ENCODE measurements at regions not wholly inside any gene's neighbourhood (a gene's known extent, or its start where the extent isn't known, plus 50 kb on each side); places are given as distances from the start of the nearest gene placed in this dataset.
"Not testable (repeated sequence)": the region's sequence is repeated elsewhere in the genome, so short reads cannot be mapped to it uniquely, and the experiment has no call there.

DNA sequence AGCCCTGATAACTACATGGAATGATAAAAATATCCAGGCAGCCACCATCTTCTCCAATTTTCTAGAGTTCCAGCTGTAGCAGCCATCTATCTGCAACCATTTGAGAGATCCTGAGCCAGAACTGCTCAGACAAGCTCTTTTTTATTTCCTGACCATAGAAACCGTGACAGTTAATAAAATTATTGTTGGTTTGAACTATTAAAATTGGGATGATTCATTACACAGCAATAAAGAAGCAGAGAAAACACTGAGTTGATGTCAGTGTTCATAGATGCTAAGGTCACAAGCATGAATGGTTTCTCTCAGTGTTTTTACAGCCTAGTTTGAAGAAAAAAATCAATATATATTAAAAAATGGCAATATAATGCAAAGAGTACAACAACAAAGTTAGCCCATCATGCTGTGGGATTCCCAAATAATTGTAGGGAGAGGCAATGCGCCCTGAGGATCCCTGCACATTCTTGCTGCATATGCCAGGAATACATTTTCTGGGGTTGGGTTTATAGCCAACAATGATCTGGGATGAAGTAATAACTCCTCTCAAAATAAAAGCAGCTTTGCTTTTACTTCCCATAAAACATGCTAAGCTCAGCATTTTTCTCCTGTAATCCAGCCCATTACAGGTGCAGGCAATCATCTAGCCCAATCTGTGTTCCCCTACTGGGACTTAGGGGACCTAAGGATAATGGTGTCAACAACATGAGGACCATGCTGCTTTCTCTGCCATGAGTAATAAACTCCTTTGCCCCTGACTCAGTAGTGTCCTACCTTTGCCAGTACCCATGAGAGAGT is 84.0 kb downstream of the PABPC4L start:
- H3K9me3 Mint-ChIP-seq (ENCODE audit: low read depth, unreplicated experiment), result peaks cover 4% of the 10 kb centered on the region

DNA sequence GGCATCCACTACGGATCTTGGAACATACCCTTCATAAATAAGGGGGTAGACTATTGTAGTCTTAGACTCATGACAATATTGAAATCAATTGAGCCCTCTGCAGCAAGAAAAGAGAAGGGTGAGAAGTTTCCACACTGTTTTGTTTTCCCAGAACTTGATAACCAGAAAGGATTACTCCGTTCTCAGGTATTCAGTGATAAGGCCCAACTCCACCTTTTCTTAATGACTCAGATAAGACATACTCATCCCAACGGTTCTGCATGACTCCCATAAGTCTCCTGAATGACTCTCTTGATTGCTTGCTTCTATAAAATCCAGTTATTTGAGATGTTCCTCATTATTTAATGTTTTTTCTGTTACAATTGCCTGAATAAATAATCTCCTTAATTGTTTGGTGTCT is 111.7 kb downstream of the PABPC4L start:
- Mint-ChIP-seq H3K36me3 (ENCODE audit: insufficient read depth, unreplicated experiment) (no peaks in the 10 kb centered on the region), H3K9me3 (ENCODE audit: low read depth, unreplicated experiment) (peaks cover 3% of the 10 kb centered on the region), H3K27ac (ENCODE audit: unreplicated experiment) (no peak overlapping the region), H3K27me3 (ENCODE audit: unreplicated experiment) (no peaks in the 10 kb centered on the region), H3K4me1 (ENCODE audit: low read depth, unreplicated experiment) (no peaks in the 10 kb centered on the region), H3K4me3 (ENCODE audit: low read depth, unreplicated experiment) (no peak overlapping the region)
- CTCF ChIA-PET, result no interaction called here
- DNase-seq, result no peak
- TF ChIP-seq, protein P1, sequence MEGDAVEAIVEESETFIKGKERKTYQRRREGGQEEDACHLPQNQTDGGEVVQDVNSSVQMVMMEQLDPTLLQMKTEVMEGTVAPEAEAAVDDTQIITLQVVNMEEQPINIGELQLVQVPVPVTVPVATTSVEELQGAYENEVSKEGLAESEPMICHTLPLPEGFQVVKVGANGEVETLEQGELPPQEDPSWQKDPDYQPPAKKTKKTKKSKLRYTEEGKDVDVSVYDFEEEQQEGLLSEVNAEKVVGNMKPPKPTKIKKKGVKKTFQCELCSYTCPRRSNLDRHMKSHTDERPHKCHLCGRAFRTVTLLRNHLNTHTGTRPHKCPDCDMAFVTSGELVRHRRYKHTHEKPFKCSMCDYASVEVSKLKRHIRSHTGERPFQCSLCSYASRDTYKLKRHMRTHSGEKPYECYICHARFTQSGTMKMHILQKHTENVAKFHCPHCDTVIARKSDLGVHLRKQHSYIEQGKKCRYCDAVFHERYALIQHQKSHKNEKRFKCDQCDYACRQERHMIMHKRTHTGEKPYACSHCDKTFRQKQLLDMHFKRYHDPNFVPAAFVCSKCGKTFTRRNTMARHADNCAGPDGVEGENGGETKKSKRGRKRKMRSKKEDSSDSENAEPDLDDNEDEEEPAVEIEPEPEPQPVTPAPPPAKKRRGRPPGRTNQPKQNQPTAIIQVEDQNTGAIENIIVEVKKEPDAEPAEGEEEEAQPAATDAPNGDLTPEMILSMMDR (IDR thresholded peaks at IDR 0.05; ENCODE audit: unreplicated experiment), result no peak
- BruUV-seq (replicated peaks), result no TSS peak
- intact Hi-C loops (cut with micrococcal nuclease; ENCODE audit: unreplicated experiment), result no loop called here

More for the DNA sequence above, 84.0 kb downstream of the PABPC4L start:
- intact Hi-C loops (cut with micrococcal nuclease; ENCODE audit: unreplicated experiment), result no loop called here
- Mint-ChIP-seq H3K36me3 (ENCODE audit: insufficient read depth, unreplicated experiment) (no peaks in the 10 kb centered on the region), H3K27ac (ENCODE audit: unreplicated experiment) (no peak overlapping the region), H3K4me3 (ENCODE audit: low read depth, unreplicated experiment) (no peak overlapping the region), H3K27me3 (ENCODE audit: unreplicated experiment) (no peaks in the 10 kb centered on the region), H3K4me1 (ENCODE audit: low read depth, unreplicated experiment) (no peaks in the 10 kb centered on the region)
- BruUV-seq (replicated peaks), result no TSS peak
- TF ChIP-seq, protein P1 (IDR thresholded peaks at IDR 0.05; ENCODE audit: unreplicated experiment), result no peak
- CTCF ChIA-PET, result no interaction called here
- no peak for DNase-seq

DNA sequence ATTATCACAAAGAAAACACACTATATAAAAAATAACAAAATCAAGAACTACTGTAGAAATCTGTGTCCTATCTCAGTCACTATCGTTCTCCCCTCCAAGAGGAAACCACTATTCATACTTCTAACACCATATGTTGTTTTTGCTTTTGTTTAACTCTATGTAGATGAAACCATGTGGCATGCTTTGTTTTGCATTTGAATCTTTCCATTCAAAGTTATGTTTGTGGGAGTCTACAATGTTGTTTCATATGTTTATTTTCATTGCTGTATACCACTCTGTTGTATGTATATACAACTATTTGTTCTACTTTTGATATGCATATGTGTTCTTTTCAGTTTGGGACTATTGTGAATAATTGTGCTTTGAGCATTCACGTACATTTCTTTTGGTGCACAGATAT is 116.1 kb downstream of the PABPC4L start:
- Mint-ChIP-seq H3K9me3 (ENCODE audit: low read depth, unreplicated experiment) (peaks cover 3% of the 10 kb centered on the region), H3K27ac (ENCODE audit: unreplicated experiment) (no peak overlapping the region), H3K36me3 (ENCODE audit: insufficient read depth, unreplicated experiment) (no peaks in the 10 kb centered on the region), H3K27me3 (ENCODE audit: unreplicated experiment) (no peaks in the 10 kb centered on the region), H3K4me1 (ENCODE audit: low read depth, unreplicated experiment) (no peaks in the 10 kb centered on the region), H3K4me3 (ENCODE audit: low read depth, unreplicated experiment) (no peak overlapping the region)
- no TSS peak for BruUV-seq (replicated peaks)
- CTCF ChIA-PET, result no interaction called here
- TF ChIP-seq, protein P1 (IDR thresholded peaks at IDR 0.05; ENCODE audit: unreplicated experiment), result no peak
- intact Hi-C loops (cut with micrococcal nuclease; ENCODE audit: unreplicated experiment), result no loop called here
- no peak for DNase-seq

DNA sequence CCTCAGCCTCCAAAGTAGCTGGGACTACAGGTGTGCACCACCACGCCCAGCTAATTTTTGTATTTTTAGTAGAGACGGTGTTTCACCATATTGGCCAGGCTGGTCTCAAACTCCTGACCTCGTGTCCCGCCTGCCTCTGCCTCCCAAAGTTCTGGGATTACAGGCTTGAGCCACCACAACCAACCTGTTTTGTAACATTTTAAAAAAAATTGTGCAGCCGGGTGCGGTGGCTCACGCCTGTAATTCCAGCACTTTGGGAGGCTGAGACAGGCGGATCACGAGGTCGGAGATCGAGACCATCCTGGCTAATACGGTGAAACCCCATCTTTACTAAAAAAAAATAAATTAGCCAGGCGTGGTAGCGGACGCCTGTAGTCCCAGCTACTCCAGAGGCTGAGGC is 122.5 kb downstream of the PABPC4L start:
- BruUV-seq (replicated peaks); H3K4me1 Mint-ChIP-seq (ENCODE audit: low read depth, unreplicated experiment); H3K27me3 Mint-ChIP-seq (ENCODE audit: unreplicated experiment); DNase-seq; CTCF ChIA-PET; H3K27ac Mint-ChIP-seq (ENCODE audit: unreplicated experiment); intact Hi-C loops (cut with micrococcal nuclease; ENCODE audit: unreplicated experiment); H3K4me3 Mint-ChIP-seq (ENCODE audit: low read depth, unreplicated experiment); H3K36me3 Mint-ChIP-seq (ENCODE audit: insufficient read depth, unreplicated experiment); H3K9me3 Mint-ChIP-seq (ENCODE audit: low read depth, unreplicated experiment): not testable (repeated sequence)

DNA sequence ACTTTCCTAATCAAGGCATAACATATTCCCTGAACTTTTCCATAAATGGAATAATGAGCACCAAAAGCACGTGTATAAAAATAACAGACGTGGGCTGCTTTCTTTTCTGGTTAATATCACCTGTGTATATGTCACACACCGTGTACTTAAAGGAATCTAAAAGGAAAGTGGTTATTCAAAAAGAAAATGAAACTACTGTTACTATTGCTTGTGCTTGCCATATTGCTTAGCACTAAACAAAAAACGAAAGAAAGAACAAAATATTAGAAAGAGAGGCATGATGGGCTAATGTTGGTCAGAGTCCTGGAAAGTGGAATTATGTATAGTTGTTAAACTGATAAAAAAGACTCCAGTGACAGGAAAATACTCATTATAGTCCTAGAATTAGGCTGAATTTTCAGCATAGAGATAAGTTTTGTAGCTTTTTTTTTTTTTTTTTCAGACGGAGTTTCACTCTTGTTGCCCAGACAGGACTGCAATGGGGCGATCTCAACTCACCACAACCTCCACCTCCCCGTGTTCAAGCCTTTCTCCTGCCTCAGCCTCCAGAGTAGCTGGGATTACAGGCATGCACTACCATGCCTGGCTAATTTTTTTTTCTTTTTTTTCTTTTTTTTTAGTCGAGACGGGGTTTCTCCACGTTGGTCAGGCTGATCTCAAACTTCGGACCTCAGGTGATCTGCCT is 123.2 kb downstream of the PABPC4L start:
- intact Hi-C loops (cut with micrococcal nuclease; ENCODE audit: unreplicated experiment), result no loop called here
- no TSS peak for BruUV-seq (replicated peaks)
- Mint-ChIP-seq H3K27ac (ENCODE audit: unreplicated experiment) (no peak overlapping the region), H3K4me3 (ENCODE audit: low read depth, unreplicated experiment) (no peak overlapping the region), H3K4me1 (ENCODE audit: low read depth, unreplicated experiment) (no peaks in the 10 kb centered on the region), H3K27me3 (ENCODE audit: unreplicated experiment) (no peaks in the 10 kb centered on the region), H3K9me3 (ENCODE audit: low read depth, unreplicated experiment) (no peaks in the 10 kb centered on the region), H3K36me3 (ENCODE audit: insufficient read depth, unreplicated experiment) (no peaks in the 10 kb centered on the region)
- TF ChIP-seq, protein P1 (IDR thresholded peaks at IDR 0.05; ENCODE audit: unreplicated experiment), result no peak
- DNase-seq, result no peak
- CTCF ChIA-PET, result no interaction called here

Measured in Calu3 (cell line).